Ishikawa (cell line): ENCODE measurements at regions not wholly inside any gene's neighbourhood (a gene's known extent, or its start where the extent isn't known, plus 50 kb on each side); places are given as distances from the start of the nearest gene placed in this dataset.

Experiments used
- CEBPB ChIP-seq: IDR thresholded peaks from 2 replicates; pipeline ENCODE4 v1.6.1; 2012
- CREB1 ChIP-seq: IDR thresholded peaks from 2 replicates; pipeline ENCODE4 v1.6.1; 2012; ENCODE audit warnings: low read depth
- EP300 ChIP-seq: IDR thresholded peaks from 2 replicates; pipeline ENCODE4 v1.6.1; 2012; ENCODE audit warnings: borderline replicate concordance
- FOXM1 ChIP-seq: IDR thresholded peaks from 2 replicates; pipeline ENCODE4 v1.6.1; 2012; ENCODE audit warnings: low read depth, borderline replicate concordance
- MAX ChIP-seq: IDR thresholded peaks from 2 replicates; pipeline ENCODE4 v1.6.1; 2012
- RAD21 ChIP-seq: IDR thresholded peaks from 2 replicates; pipeline ENCODE4 v1.6.1; 2012; ENCODE audit warnings: low read depth
- REST ChIP-seq: IDR thresholded peaks from 2 replicates; pipeline ENCODE4 v1.6.1; 2012; ENCODE audit warnings: low read depth, mild to moderate bottlenecking
- TAF1 ChIP-seq: IDR thresholded peaks from 2 replicates; pipeline ENCODE4 v1.6.1; 2012; ENCODE audit warnings: low read depth, mild to moderate bottlenecking
- TCF12 ChIP-seq: IDR thresholded peaks from 2 replicates; pipeline ENCODE4 v1.6.1; 2012; ENCODE audit warnings: low read depth
- TEAD4 ChIP-seq: IDR thresholded peaks from 2 replicates; pipeline ENCODE4 v1.6.1; 2012
- YY1 ChIP-seq: IDR thresholded peaks from 2 replicates; pipeline ENCODE4 v1.6.1; 2012; ENCODE audit warnings: low read depth

- no peak for TF ChIP-seq EP300
- TF ChIP-seq CEBPB, result no peak
- no peak for TF ChIP-seq CREB1
- TF ChIP-seq YY1, result no peak
- no peak for TF ChIP-seq TAF1
- no peak for TF ChIP-seq TEAD4
- TF ChIP-seq REST, result no peak
- no peak for TF ChIP-seq RAD21
- TF ChIP-seq MAX, result no peak
- TF ChIP-seq FOXM1, result no peak
- TF ChIP-seq TCF12, result no peak
Measured at GRCh38 chr6:139863346-139863745, 488.9 kb upstream of the CITED2 start.
